NCI-H2171 treated with DMSO at 0.1 percent for 48 hours (cell line): ENCODE measurements at regions not wholly inside any gene's neighbourhood (a gene's known extent, or its start where the extent isn't known, plus 50 kb on each side); places are given as distances from the start of the nearest gene placed in this dataset.

Source experiments
- DNase-seq: peaks from one replicate; lab custom pipeline; 2025; lab: John Stamatoyannopoulos, UW

GRCh38 chr15:31975830-31976229 is 54.5 kb upstream of the CHRNA7 start:
- no peak for DNase-seq

GRCh38 chr15:31977138-31977537 is 53.2 kb upstream of the CHRNA7 start:
- no peak for DNase-seq

- DNase-seq, result peak; percentile 46
Observed at GRCh38 chr15:31977812-31978661, 52.3 kb upstream of the CHRNA7 start.
